PFSK-1 (cell line): ENCODE measurements at regions not wholly inside any gene's neighbourhood (a gene's known extent, or its start where the extent isn't known, plus 50 kb on each side); places are given as distances from the start of the nearest gene placed in this dataset.

ENCODE experiments used
- FOXP2 ChIP-seq: optimal IDR thresholded peaks from 2 replicates; pipeline ENCODE3; 2011; ENCODE audit warnings: borderline replicate concordance, control low read depth, inconsistent platforms; ENCODE audit not compliant: insufficient read depth; ENCODE audit errors: extremely low read length, extremely low read depth
- POLR2AphosphoS5 ChIP-seq: IDR thresholded peaks from 2 replicates; pipeline ENCODE4 v1.6.1; 2012; ENCODE audit warnings: low read depth, mild to moderate bottlenecking, control low read depth, low read length, moderate library complexity
- REST ChIP-seq, 2 experiments: IDR thresholded peaks; 2 replicates each; pipeline versions ENCODE4 v1.6.1 to v1.8.0; 2011 to 2012; ENCODE audit warnings: low read depth in 2 of 2, low read length in 2 of 2, control low read depth in 1 of 2, inconsistent platforms in 1 of 2, mild to moderate bottlenecking in 1 of 2, moderate library complexity in 1 of 2; ENCODE audit not compliant: insufficient read depth in 1 of 2
- SIN3A ChIP-seq: IDR thresholded peaks from 2 replicates; pipeline ENCODE4 v1.6.1; 2012; ENCODE audit warnings: mild to moderate bottlenecking, low read length, moderate library complexity, borderline replicate concordance; ENCODE audit not compliant: insufficient read depth
- TAF1 ChIP-seq: IDR thresholded peaks from 2 replicates; pipeline ENCODE4 v1.6.1; 2012; ENCODE audit warnings: low read length, control low read depth, borderline replicate concordance; ENCODE audit not compliant: insufficient read depth

GRCh38 chr15:61422773-61423172, 193.7 kb upstream of the RORA start:
- TF ChIP-seq SIN3A (no peak), REST (IDR thresholded peaks at IDR 0.05; ENCODE audit: insufficient read depth in 1 of 2, low read depth in 2 of 2, low read length in 2 of 2) (no peak), POLR2AphosphoS5 (no peak), TAF1 (no peak), FOXP2 (no peak)

GRCh38 chr15:61421938-61422337, 192.8 kb upstream of the RORA start:
- TF ChIP-seq FOXP2 (no peak), REST (IDR thresholded peaks at IDR 0.05; ENCODE audit: insufficient read depth in 1 of 2, low read depth in 2 of 2, low read length in 2 of 2) (no peak), TAF1 (no peak), SIN3A (no peak), POLR2AphosphoS5 (no peak)

GRCh38 chr15:61421470-61421869, 192.4 kb upstream of the RORA start:
- no peak for TF ChIP-seq REST (IDR thresholded peaks at IDR 0.05; ENCODE audit: insufficient read depth in 1 of 2, low read depth in 2 of 2, low read length in 2 of 2)
- TF ChIP-seq SIN3A: no peak
- no peak for TF ChIP-seq POLR2AphosphoS5

- TF ChIP-seq SIN3A (no peak), TAF1 (no peak), REST (IDR thresholded peaks at IDR 0.05; ENCODE audit: insufficient read depth in 1 of 2, low read depth in 2 of 2, low read length in 2 of 2) (no peak), FOXP2 (no peak), POLR2AphosphoS5 (no peak)
Observed at GRCh38 chr15:61420546-61420945, 191.4 kb upstream of the RORA start.

- TF ChIP-seq REST (IDR thresholded peaks at IDR 0.05; ENCODE audit: insufficient read depth in 1 of 2, low read depth in 2 of 2, low read length in 2 of 2) (no peak), POLR2AphosphoS5 (no peak), TAF1 (no peak), SIN3A (no peak), FOXP2 (no peak)
Observed at GRCh38 chr15:61415617-61416120, 186.6 kb upstream of the RORA start.
